ENCODE measurements at regions not wholly inside any gene's neighbourhood (a gene's known extent, or its start where the extent isn't known, plus 50 kb on each side); places are given as distances from the start of the nearest gene placed in this dataset.

GRCh38 chr5:82424211-82424610 is 146.1 kb upstream of the RPS23 start:
- no peak for TF ChIP-seq CTCF (IDR thresholded peaks at IDR 0.05)
- no peak for TF ChIP-seq POLR2AphosphoS5 (IDR thresholded peaks at IDR 0.05; ENCODE audit: low read depth, low read length)
- no peak for TF ChIP-seq SIN3A (IDR thresholded peaks at IDR 0.05; ENCODE audit: borderline replicate concordance, insufficient read depth, low read depth, low read length)
